Liver (tissue), 8 donors: ENCODE measurements at regions not wholly inside any gene's neighbourhood (a gene's known extent, or its start where the extent isn't known, plus 50 kb on each side); places are given as distances from the start of the nearest gene placed in this dataset.
A peak's percentile ranks its signal among the peaks of the same experiment; 100 is the strongest.
"Not testable (repeated sequence)": the region's sequence is repeated elsewhere in the genome, so short reads cannot be mapped to it uniquely, and the experiment has no call there.

Source experiments
- DNase-seq: peaks from one replicate; pipeline ENCODE4 v3.0.0-alpha.2; 2017; ENCODE audit warnings: low spot score
- H3K27ac ChIP-seq, 2 donors: one replicate each; pipeline ENCODE4 v1.7.0; 2013; ENCODE audit warnings: inconsistent platforms in 2 of 2, low read length in 2 of 2, control low read depth in 1 of 2, low read depth in 1 of 2, mild to moderate bottlenecking in 1 of 2
- H3K27me3 ChIP-seq, 4 donors: one replicate each; pipeline versions ENCODE4 v1.6.1 to v1.7.0; 2013; ENCODE audit warnings: low read length in 3 of 4, inconsistent platforms in 1 of 4, mild to moderate bottlenecking in 1 of 4, moderate library complexity in 1 of 4; ENCODE audit not compliant: control insufficient read depth in 4 of 4, insufficient read depth in 4 of 4
- H3K36me3 ChIP-seq, 4 donors: one replicate each; pipeline versions ENCODE4 v1.6.1 to v1.7.0; 2013; ENCODE audit warnings: low read length in 3 of 4, mild to moderate bottlenecking in 3 of 4, low read depth in 1 of 4, moderate library complexity in 1 of 4; ENCODE audit not compliant: control insufficient read depth in 4 of 4, insufficient read depth in 3 of 4
- H3K4me1 ChIP-seq, 4 donors: one replicate each; pipeline versions ENCODE4 v1.6.1 to v1.7.0; 2013; ENCODE audit warnings: low read length in 3 of 4, mild to moderate bottlenecking in 3 of 4, moderate library complexity in 1 of 4; ENCODE audit not compliant: control insufficient read depth in 4 of 4, insufficient read depth in 4 of 4
- H3K4me3 ChIP-seq, 3 donors: one replicate each; pipeline versions ENCODE4 v1.6.1 to v1.7.0; 2013; ENCODE audit warnings: low read length in 3 of 3, control low read depth in 1 of 3, low read depth in 1 of 3, mild to moderate bottlenecking in 1 of 3
- H3K9ac ChIP-seq, 2 donors: one replicate each; pipeline ENCODE4 v1.7.0; 2013; ENCODE audit warnings: low read length in 2 of 2, mild to moderate bottlenecking in 2 of 2, moderate library complexity in 2 of 2, control low read depth in 1 of 2, low read depth in 1 of 2
- H3K9me3 ChIP-seq, 4 donors: one replicate each; pipeline versions ENCODE4 v1.6.1 to v1.7.0; 2013; ENCODE audit warnings: low read length in 3 of 4; ENCODE audit not compliant: control insufficient read depth in 4 of 4
- EGR1 ChIP-seq, 2 donors: IDR thresholded peaks; 2 replicates each; pipeline ENCODE4 v1.6.1; 2016 to 2018; ENCODE audit warnings: antibody characterized with exemption in 2 of 2, low read depth in 2 of 2
- FOXA2 ChIP-seq: IDR thresholded peaks from 2 replicates; pipeline ENCODE4 v1.6.1; 2016; ENCODE audit warnings: antibody characterized with exemption
- GABPA ChIP-seq, 2 donors: IDR thresholded peaks in 1 of 2; conservative IDR thresholded peaks in 1 of 2; 2 replicates each; pipeline ENCODE4 v1.6.1; 2016; ENCODE audit warnings: antibody characterized with exemption in 2 of 2, mild to moderate bottlenecking in 1 of 2, moderate library complexity in 1 of 2
- HNF4A ChIP-seq, 2 donors: conservative IDR thresholded peaks; 2 replicates each; pipeline ENCODE4 v1.6.1; 2016; ENCODE audit warnings: antibody characterized with exemption in 2 of 2, mild to moderate bottlenecking in 2 of 2
- JUND ChIP-seq, 2 donors: IDR thresholded peaks; 2 replicates each; pipeline ENCODE4 v1.6.1; 2016; ENCODE audit warnings: antibody characterized with exemption in 2 of 2
- RXRA ChIP-seq, 2 donors: IDR thresholded peaks; 2 replicates each; pipeline ENCODE4 v1.6.1; 2017 to 2018; ENCODE audit warnings: antibody characterized with exemption in 2 of 2, mild to moderate bottlenecking in 1 of 2
- SP1 ChIP-seq: IDR thresholded peaks from 2 replicates; pipeline ENCODE4 v1.6.1; 2018; ENCODE audit warnings: antibody characterized with exemption, mild to moderate bottlenecking
- TAF1 ChIP-seq: conservative IDR thresholded peaks from 2 replicates; pipeline ENCODE4 v1.6.1; 2016; ENCODE audit warnings: antibody characterized with exemption, mild to moderate bottlenecking
- WGBS: extraction: QIAGEN DNeasy Blood & Tissue Kit; methylation state at CpG from one replicate; pipeline ENCODE4 v1.1.7; 2013; 5-methylcytosine and 5-hydroxymethylcytosine counted together
- TF ChIP-seq, protein P1 (sequence below): IDR thresholded peaks from 2 replicates; pipeline ENCODE4 v1.6.1; 2016; ENCODE audit warnings: antibody characterized with exemption, mild to moderate bottlenecking
- TF ChIP-seq, protein P2 (sequence below): IDR thresholded peaks from 2 replicates; pipeline ENCODE4 v1.6.1; 2016; ENCODE audit warnings: antibody characterized with exemption
- TF ChIP-seq, protein P3 (sequence below): fragments of 150-350 bp; IDR thresholded peaks from 2 replicates; pipeline ENCODE4 v1.5.1; 2017; ENCODE audit warnings: improper control_type of control experiment, low read depth, low read length; ENCODE audit not compliant: missing input control
- TF ChIP-seq, protein P4 (sequence below): IDR thresholded peaks from 2 replicates; pipeline ENCODE4 v1.6.1; 2016; ENCODE audit warnings: antibody characterized with exemption
- TF ChIP-seq, protein P5 (sequence below): IDR thresholded peaks from 2 replicates; pipeline ENCODE4 v1.6.1; 2016; ENCODE audit warnings: antibody characterized with exemption
- donor health status: healthy.
- donor health status: healthy.
- donor health status: healthy.
- donor health status: healthy.
- donor health status: healthy.

DNA sequence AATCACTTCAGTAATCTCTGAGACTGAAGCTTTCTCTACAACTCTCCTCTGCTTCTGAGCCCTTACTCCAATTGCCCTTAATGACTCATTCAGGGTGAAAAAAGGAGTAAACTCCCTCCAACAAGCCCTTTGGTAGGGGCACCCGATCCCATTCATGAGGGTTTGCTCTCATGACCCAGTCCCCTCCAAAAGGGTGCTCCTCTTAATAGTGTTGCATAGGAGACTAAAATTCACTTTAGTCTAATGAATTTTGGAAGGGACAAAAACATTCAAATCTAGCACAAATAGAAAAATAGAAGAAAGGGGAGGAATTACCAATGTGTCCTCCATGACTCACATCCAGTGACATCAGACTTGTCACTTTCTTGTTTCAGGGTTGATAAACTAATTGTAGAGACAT is 66.2 kb upstream of the CCNY start:
- Histone ChIP-seq H3K9ac (no peak overlapping the region), H3K27me3 (no peaks in the 10 kb centered on the region), H3K36me3 (no peaks in the 10 kb centered on the region), H3K4me1 (peaks cover 11 to 26% (median 22%) of the 10 kb centered on the region in 4 donors), H3K4me3 (no peak overlapping the region), H3K9me3 (no peaks in the 10 kb centered on the region), H3K27ac (no peak overlapping the region)
- DNase-seq, result no peak
- no peak for TF ChIP-seq SP1
- no peak for TF ChIP-seq FOXA2
- TF ChIP-seq, protein P1, sequence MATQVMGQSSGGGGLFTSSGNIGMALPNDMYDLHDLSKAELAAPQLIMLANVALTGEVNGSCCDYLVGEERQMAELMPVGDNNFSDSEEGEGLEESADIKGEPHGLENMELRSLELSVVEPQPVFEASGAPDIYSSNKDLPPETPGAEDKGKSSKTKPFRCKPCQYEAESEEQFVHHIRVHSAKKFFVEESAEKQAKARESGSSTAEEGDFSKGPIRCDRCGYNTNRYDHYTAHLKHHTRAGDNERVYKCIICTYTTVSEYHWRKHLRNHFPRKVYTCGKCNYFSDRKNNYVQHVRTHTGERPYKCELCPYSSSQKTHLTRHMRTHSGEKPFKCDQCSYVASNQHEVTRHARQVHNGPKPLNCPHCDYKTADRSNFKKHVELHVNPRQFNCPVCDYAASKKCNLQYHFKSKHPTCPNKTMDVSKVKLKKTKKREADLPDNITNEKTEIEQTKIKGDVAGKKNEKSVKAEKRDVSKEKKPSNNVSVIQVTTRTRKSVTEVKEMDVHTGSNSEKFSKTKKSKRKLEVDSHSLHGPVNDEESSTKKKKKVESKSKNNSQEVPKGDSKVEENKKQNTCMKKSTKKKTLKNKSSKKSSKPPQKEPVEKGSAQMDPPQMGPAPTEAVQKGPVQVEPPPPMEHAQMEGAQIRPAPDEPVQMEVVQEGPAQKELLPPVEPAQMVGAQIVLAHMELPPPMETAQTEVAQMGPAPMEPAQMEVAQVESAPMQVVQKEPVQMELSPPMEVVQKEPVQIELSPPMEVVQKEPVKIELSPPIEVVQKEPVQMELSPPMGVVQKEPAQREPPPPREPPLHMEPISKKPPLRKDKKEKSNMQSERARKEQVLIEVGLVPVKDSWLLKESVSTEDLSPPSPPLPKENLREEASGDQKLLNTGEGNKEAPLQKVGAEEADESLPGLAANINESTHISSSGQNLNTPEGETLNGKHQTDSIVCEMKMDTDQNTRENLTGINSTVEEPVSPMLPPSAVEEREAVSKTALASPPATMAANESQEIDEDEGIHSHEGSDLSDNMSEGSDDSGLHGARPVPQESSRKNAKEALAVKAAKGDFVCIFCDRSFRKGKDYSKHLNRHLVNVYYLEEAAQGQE, result no peak
- TF ChIP-seq, protein P2, sequence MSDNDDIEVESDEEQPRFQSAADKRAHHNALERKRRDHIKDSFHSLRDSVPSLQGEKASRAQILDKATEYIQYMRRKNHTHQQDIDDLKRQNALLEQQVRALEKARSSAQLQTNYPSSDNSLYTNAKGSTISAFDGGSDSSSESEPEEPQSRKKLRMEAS, result no peak
- WGBS, result 89% methylated on average over 1 of the region's 1 CpG

DNA sequence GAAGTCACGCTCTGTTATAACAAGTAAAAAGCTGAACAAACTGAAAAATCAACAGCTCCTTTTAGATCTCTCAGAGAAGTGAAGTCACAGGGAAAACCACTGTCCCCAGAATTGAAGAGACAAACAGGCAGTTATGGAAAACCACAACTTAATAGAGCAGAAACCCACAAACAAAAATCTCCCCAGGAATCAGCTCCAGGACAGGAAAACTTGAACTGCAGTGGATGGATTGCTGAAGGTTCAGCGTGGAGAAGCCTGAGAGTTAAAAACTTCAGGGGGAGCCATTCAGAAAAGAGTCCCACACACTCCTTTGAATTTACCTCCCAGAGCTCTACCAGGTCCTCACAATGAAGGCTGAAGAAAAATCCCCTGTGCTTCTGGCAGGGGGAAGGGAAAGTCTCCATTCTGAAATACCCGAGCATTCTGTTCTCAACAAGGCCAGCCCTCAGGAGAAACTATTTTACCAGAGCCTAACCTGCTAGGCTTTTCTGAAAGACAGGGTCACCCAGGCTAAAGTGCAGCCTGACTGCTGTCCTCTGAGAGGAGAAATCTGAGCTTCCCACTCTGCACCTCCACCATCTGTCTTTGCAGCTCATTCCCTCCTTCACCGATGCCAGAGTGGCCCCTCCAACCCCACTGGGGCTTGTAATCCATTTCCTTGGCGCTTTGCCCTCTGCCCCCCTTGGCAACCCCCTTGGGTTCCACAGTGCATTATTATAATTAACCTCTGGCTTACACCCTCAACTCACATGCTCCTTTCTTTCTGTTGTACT is 65.0 kb upstream of the CCNY start:
- Histone ChIP-seq H3K9me3 (no peaks in the 10 kb centered on the region), H3K36me3 (no peaks in the 10 kb centered on the region), H3K9ac (peak overlapping the region in 1 of 2 donors; percentile 56), H3K27me3 (no peaks in the 10 kb centered on the region), H3K27ac (no peak overlapping the region), H3K4me3 (no peak overlapping the region), H3K4me1 (peaks cover 11 to 26% (median 22%) of the 10 kb centered on the region in 4 donors)
- TF ChIP-seq HNF4A (conservative IDR thresholded peaks at IDR 0.05) (peak; percentile 8 to 23), RXRA (IDR thresholded peaks at IDR 0.05) (no peak), GABPA (IDR thresholded peaks at IDR 0.05 in 1 of 2, conservative IDR thresholded peaks at IDR 0.05 in 1 of 2) (no peak), TAF1 (no peak), JUND (IDR thresholded peaks at IDR 0.05) (no peak), EGR1 (IDR thresholded peaks at IDR 0.05; ENCODE audit: low read depth in 2 of 2) (no peak)
- TF ChIP-seq, protein P3, sequence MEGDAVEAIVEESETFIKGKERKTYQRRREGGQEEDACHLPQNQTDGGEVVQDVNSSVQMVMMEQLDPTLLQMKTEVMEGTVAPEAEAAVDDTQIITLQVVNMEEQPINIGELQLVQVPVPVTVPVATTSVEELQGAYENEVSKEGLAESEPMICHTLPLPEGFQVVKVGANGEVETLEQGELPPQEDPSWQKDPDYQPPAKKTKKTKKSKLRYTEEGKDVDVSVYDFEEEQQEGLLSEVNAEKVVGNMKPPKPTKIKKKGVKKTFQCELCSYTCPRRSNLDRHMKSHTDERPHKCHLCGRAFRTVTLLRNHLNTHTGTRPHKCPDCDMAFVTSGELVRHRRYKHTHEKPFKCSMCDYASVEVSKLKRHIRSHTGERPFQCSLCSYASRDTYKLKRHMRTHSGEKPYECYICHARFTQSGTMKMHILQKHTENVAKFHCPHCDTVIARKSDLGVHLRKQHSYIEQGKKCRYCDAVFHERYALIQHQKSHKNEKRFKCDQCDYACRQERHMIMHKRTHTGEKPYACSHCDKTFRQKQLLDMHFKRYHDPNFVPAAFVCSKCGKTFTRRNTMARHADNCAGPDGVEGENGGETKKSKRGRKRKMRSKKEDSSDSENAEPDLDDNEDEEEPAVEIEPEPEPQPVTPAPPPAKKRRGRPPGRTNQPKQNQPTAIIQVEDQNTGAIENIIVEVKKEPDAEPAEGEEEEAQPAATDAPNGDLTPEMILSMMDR, result no peak
- TF ChIP-seq, protein P4, sequence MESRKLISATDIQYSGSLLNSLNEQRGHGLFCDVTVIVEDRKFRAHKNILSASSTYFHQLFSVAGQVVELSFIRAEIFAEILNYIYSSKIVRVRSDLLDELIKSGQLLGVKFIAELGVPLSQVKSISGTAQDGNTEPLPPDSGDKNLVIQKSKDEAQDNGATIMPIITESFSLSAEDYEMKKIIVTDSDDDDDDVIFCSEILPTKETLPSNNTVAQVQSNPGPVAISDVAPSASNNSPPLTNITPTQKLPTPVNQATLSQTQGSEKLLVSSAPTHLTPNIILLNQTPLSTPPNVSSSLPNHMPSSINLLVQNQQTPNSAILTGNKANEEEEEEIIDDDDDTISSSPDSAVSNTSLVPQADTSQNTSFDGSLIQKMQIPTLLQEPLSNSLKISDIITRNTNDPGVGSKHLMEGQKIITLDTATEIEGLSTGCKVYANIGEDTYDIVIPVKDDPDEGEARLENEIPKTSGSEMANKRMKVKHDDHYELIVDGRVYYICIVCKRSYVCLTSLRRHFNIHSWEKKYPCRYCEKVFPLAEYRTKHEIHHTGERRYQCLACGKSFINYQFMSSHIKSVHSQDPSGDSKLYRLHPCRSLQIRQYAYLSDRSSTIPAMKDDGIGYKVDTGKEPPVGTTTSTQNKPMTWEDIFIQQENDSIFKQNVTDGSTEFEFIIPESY, result no peak
- TF ChIP-seq, protein P5, sequence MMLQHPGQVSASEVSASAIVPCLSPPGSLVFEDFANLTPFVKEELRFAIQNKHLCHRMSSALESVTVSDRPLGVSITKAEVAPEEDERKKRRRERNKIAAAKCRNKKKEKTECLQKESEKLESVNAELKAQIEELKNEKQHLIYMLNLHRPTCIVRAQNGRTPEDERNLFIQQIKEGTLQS, result no peak
- DNase-seq, result no peak
- WGBS, result 59% methylated on average over 5 of the region's 5 CpGs

DNA sequence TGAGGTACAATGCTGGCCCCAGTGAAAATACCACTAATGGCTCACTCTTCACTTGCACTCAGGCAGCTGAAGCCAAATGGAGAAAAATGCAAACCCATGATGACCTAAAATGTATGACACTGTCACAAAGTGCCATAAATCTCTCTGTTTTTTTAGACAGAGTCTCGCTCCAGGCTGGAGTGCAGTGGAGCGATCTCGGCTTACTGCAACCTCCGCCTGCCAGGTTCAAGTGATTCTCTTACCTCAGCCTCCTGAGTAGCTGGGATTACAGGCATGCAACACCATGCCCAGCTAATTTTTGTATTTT is 64.5 kb upstream of the CCNY start:
- DNase-seq, H3K4me3 ChIP-seq: not testable (repeated sequence)
- WGBS, result 95% methylated on average over 4 of the region's 4 CpGs

DNA sequence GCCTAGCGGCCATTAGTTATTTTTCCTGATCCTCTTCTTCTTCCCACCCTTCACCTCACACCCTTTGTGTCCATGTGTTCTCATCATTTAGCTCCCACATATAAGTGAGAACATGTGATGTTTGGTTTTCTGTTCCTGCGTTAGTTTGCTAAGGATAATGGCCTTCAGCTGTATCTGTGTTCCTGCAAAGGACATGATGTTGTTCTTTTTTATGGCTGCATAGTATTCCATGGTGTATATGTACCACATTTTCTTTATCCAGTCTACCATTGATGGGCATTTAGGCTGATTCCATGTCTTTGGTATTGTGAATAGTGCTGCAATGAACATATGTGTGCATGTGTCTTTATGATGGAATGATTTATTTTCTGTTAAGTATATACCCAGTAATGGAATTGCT is 63.9 kb upstream of the CCNY start:
- H3K36me3 ChIP-seq, H3K4me3 ChIP-seq, H3K9ac ChIP-seq, H3K27me3 ChIP-seq, DNase-seq, H3K9me3 ChIP-seq, H3K27ac ChIP-seq: not testable (repeated sequence)
- 97% methylated on average over 2 of the region's 2 CpGs for WGBS
- H3K4me1 ChIP-seq, result peaks cover 5 to 21% (median 18%) of the 10 kb centered on the region in 4 donors

More for the DNA sequence above, 64.5 kb upstream of the CCNY start:
- not testable (repeated sequence) for H3K27ac ChIP-seq, H3K9ac ChIP-seq, H3K36me3 ChIP-seq, H3K27me3 ChIP-seq, H3K9me3 ChIP-seq
- H3K4me1 ChIP-seq, result peaks cover 10 to 26% (median 22%) of the 10 kb centered on the region in 4 donors
